Stimulated activated naive CD8-positive, alpha-beta T cell treated with anti-CD3 and anti-CD28 coated beads, Interleukin-15, amount 100 ng/mL, for 72 hours (primary cell): ENCODE measurements at regions not wholly inside any gene's neighbourhood (a gene's known extent, or its start where the extent isn't known, plus 50 kb on each side); places are given as distances from the start of the nearest gene placed in this dataset.
"Not testable (repeated sequence)": the region's sequence is repeated elsewhere in the genome, so short reads cannot be mapped to it uniquely, and the experiment has no call there.

Experiments
- ATAC-seq: fragments of 150-1000 bp; cut with Tn5 transposase; 2 replicates; pipeline ENCODE4 v1.10.0; 2021; ENCODE audit warnings: mild to moderate bottlenecking, moderate library complexity
- DNase-seq, 2 donors: peaks; one replicate each; pipeline ENCODE4 v3.0.0; 2021 to 2022
- H3K27ac Mint-ChIP-seq, 2 donors: one replicate each; pipeline ENCODE4 v1.8.0; 2022; ENCODE audit warnings: mild to moderate bottlenecking in 2 of 2, mixed read lengths in 2 of 2, moderate library complexity in 2 of 2
- H3K27me3 Mint-ChIP-seq: one replicate; pipeline ENCODE4 v1.8.0; 2022; ENCODE audit warnings: mixed read lengths
- H3K4me1 Mint-ChIP-seq: one replicate; pipeline ENCODE4 v1.8.0; 2022; ENCODE audit warnings: mild to moderate bottlenecking, mixed read lengths
- H3K4me3 Mint-ChIP-seq, 2 donors: one replicate each; pipeline ENCODE4 v1.8.0; 2022; ENCODE audit warnings: mild to moderate bottlenecking in 2 of 2, mixed read lengths in 2 of 2, moderate library complexity in 1 of 2
- H3K9me3 Mint-ChIP-seq, 2 donors: one replicate each; pipeline ENCODE4 v1.8.0; 2022; ENCODE audit warnings: mixed read lengths in 2 of 2

GRCh38 chr3:144816323-144816722, 844.7 kb downstream of the DIPK2A start:
- Mint-ChIP-seq H3K4me3 (no peak overlapping the region), H3K27me3 (no peaks in the 10 kb centered on the region), H3K4me1 (no peaks in the 10 kb centered on the region), H3K9me3 (no peaks in the 10 kb centered on the region), H3K27ac (no peak overlapping the region)
- ATAC-seq (no peak), DNase-seq (no peak)

DNA sequence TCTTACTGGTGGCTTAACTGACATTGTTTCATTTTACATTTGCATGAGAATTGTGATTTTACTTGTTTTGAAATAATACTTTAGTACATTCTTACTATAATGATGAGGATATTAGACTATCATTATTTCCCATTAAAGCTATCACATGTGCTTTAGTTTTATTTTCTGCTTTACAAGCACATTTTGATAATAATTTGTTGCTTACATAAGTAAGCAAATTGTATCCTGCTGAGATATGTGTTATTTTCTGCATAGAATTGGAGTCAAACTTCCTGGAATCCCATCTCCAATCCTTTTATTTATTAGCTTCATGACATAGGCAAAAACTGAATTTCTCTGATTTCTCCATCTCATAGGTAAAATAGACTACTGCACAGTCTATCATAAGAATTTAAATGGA, 847.4 kb downstream of the DIPK2A start:
- Mint-ChIP-seq H3K27me3 (no peaks in the 10 kb centered on the region), H3K27ac (no peak overlapping the region), H3K4me3 (no peak overlapping the region), H3K9me3 (no peaks in the 10 kb centered on the region), H3K4me1 (no peaks in the 10 kb centered on the region)
- ATAC-seq, result no peak
- no peak for DNase-seq

DNA sequence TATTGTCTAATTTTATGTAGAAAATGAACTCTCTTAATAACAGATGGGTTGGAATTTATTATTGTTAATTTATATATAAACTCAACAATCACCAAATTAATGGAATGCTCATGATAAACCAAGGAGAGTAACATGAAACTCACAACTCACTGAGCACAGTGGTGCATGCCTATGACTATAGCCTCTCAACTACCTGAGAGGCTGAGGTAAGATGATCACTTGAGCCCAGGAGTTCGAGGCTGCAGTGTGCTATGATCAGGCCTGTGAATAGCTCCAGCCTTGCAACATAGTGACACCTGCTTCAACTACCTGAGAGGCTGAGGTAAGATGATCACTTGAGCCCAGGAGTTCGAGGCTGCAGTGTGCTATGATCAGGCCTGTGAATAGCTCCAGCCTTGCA, 848.6 kb downstream of the DIPK2A start:
- ATAC-seq, H3K4me1 Mint-ChIP-seq: not testable (repeated sequence)

DNA sequence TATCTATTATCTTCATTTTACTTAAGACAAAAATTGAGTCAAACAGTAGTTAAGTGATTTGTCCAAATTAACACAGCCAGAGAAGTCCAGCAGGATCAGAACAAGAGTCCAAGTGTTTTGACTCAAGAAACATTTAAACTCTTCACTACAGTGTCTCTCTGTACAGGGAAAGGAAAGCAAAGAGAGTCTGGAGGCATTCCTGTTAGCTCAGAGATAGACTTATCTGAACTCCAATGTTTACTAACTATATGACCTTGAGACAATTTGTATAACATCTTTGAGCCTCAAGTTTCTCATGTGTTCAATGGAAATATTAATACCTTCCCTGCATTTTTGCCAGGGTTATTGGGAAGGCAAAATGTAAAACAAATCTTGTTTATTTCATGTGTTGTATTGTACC, 849.1 kb downstream of the DIPK2A start:
- ATAC-seq (no peak), DNase-seq (no peak)
- H3K9me3 Mint-ChIP-seq, result no peaks in the 10 kb centered on the region
- H3K4me3 Mint-ChIP-seq, result no peak overlapping the region
- no peak overlapping the region for H3K27ac Mint-ChIP-seq
- no peaks in the 10 kb centered on the region for H3K4me1 Mint-ChIP-seq
- H3K27me3 Mint-ChIP-seq, result no peaks in the 10 kb centered on the region

More for the DNA sequence above, 848.6 kb downstream of the DIPK2A start:
- H3K27ac Mint-ChIP-seq, H3K27me3 Mint-ChIP-seq, DNase-seq, H3K9me3 Mint-ChIP-seq, H3K4me3 Mint-ChIP-seq: not testable (repeated sequence)

DNA sequence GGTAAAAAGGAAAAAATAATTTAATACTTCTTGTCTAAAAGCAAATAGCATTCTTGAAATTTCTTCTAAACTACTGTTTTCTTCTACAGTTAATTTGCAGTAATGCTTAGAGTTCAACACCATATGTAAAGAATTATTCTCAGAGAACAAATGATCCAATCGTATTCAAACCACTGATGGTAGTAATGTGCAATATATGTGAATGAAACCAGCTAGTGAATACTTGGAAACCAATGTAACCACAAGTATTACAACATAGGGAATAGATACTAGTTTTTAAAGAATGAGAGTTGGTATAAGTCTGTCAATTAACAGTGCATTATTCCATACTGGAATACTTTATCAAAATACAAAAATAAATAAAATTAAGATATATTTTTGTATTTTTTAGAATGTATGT, 850.0 kb downstream of the DIPK2A start:
- DNase-seq (no peak), ATAC-seq (no peak)
- Mint-ChIP-seq H3K9me3 (no peaks in the 10 kb centered on the region), H3K27ac (no peak overlapping the region), H3K4me3 (no peak overlapping the region), H3K4me1 (no peaks in the 10 kb centered on the region), H3K27me3 (no peaks in the 10 kb centered on the region)

DNA sequence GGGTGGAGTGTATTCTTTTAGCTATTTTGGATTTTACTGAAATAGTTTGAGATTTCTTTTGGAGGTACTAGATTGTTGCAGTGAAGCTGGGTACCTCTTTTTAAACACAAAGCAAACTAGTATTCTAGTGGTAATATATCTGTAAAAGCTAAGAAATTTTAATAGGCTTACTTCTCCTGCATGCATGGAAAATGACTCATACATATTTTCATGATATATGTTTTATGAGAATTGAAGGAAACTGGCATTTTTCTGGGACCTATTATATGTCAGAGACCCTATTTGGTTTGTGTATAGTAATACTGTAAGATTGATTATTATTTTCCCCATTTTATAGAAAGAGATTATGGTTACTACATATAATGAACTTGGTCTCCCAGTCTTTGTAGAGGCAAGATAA, 851.0 kb downstream of the DIPK2A start:
- Mint-ChIP-seq H3K4me3 (no peak overlapping the region), H3K9me3 (no peaks in the 10 kb centered on the region), H3K27ac (no peak overlapping the region), H3K27me3 (no peaks in the 10 kb centered on the region), H3K4me1 (no peaks in the 10 kb centered on the region)
- ATAC-seq (no peak), DNase-seq (no peak)

DNA sequence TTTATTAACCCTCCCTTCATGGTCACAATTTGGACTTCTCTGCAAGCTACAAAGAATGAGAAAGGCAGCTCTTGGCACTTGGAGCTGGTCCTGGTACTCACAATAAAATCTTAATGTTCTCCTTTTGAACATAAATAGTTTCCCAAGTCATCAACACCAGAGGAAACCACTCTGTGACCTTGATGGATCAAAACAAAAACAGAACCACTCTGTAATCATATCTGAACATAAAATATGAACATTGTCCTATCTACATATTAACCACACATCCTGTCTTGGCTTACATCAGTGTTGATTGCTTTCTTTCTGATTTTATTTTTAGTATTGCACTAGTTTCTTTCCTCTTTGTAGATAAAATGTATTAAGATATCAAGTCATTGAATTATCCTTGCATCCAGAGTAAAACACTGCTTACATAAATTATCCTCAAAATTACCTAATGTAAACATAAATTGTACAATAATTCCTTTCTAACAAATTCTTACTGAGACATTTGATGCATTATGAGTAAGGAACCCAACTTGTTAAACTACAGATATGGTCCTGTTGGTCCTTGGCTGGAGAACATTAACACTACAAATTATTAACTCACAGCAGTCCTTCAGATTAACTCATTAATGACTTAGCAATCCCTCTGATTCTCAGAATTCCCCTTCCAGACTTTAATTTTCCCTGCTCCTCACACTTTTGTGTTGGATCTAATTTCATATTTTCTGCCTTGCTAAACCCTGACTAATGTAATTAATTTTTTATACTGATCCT, 860.5 kb downstream of the DIPK2A start:
- no peak for ATAC-seq
- no peaks in the 10 kb centered on the region for H3K27me3 Mint-ChIP-seq
- no peak overlapping the region for H3K4me3 Mint-ChIP-seq
- H3K4me1 Mint-ChIP-seq, result no peaks in the 10 kb centered on the region
- H3K27ac Mint-ChIP-seq, result no peak overlapping the region
- H3K9me3 Mint-ChIP-seq, result peaks cover 8 to 18% of the 10 kb centered on the region in 2 donors
- DNase-seq, result no peak

DNA sequence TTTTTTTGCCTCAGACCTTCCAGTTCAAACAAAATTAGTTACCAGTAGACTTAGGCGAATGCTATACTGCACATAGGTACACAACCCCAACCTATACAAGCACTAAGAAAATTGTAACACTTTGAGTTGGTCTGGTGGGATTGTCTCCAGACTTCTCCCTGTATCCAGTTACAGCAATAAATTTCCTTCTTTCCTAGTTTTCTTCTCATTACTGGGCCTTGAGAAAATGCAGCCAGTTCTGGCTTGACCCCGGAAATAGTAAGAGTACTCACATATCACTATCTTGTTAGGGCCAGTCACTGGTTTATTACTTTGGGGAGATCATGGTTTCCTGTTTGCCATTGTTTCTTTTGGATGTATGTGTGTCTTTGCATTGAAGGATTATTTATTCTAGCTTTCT, 868.4 kb downstream of the DIPK2A start:
- no peaks in the 10 kb centered on the region for H3K27me3 Mint-ChIP-seq
- no peak overlapping the region for H3K4me3 Mint-ChIP-seq
- ATAC-seq (no peak), DNase-seq (no peak)
- peaks cover 5 to 27% of the 10 kb centered on the region in 2 donors for H3K9me3 Mint-ChIP-seq
- H3K4me1 Mint-ChIP-seq, result no peaks in the 10 kb centered on the region
- H3K27ac Mint-ChIP-seq, result no peak overlapping the region

DNA sequence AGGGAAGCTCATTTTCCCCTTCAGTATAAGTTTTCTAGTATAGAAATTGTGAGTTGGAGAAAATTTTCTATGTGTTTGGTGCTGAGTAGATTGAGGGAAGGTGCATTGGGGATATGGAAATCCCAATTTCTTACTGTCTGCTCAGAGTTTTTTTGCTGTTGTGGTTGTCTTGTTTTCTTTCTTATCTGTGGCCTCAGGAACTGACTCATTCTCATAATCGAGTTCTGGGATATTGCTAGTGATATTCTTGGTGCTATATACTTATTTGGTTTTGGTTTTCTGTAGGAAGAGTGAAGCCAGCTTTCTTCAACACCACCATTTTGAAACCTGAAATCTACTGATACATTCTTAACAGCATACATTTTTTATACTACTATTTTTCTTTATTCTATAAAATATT, 869.2 kb downstream of the DIPK2A start:
- H3K4me1 Mint-ChIP-seq, result no peaks in the 10 kb centered on the region
- DNase-seq (no peak), ATAC-seq (no peak)
- peaks cover 5 to 18% of the 10 kb centered on the region in 2 donors for H3K9me3 Mint-ChIP-seq
- H3K27ac Mint-ChIP-seq, result no peak overlapping the region
- H3K4me3 Mint-ChIP-seq, result no peak overlapping the region
- H3K27me3 Mint-ChIP-seq, result no peaks in the 10 kb centered on the region

- no peaks in the 10 kb centered on the region for H3K27me3 Mint-ChIP-seq
- H3K4me3 Mint-ChIP-seq, result no peak overlapping the region
- H3K9me3 Mint-ChIP-seq, result peaks cover 5 to 17% of the 10 kb centered on the region in 2 donors
- DNase-seq, result no peak
- no peaks in the 10 kb centered on the region for H3K4me1 Mint-ChIP-seq
- no peak overlapping the region for H3K27ac Mint-ChIP-seq
- no peak for ATAC-seq
These were observed 871.5 kb downstream of the DIPK2A start for GRCh38 chr3:144843099-144843498.

DNA sequence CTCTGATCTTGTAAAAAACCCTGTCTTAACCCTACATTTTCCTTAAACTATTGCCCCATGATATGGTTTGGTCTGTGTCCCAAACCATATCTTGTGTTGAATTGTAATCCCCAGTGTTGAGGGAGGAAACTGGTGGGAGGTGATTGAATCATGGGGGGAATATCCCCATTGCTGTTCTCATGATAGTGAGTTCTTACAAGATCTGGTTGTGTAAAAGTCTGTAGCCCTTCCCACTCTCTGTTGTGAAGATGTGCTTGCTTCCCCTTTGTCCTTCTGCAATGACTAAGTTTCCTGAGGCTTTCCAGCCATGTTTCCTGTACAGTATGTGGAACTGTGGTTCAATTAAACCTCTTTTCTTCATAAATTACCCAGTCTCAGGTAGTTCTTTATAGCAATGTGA, 881.4 kb downstream of the DIPK2A start:
- DNase-seq, result no peak
- H3K9me3 Mint-ChIP-seq, result peaks cover 0 to 8% of the 10 kb centered on the region in 2 donors
- H3K27ac Mint-ChIP-seq, result no peak overlapping the region
- no peaks in the 10 kb centered on the region for H3K27me3 Mint-ChIP-seq
- ATAC-seq, result no peak
- H3K4me3 Mint-ChIP-seq, result no peak overlapping the region
- no peaks in the 10 kb centered on the region for H3K4me1 Mint-ChIP-seq

DNA sequence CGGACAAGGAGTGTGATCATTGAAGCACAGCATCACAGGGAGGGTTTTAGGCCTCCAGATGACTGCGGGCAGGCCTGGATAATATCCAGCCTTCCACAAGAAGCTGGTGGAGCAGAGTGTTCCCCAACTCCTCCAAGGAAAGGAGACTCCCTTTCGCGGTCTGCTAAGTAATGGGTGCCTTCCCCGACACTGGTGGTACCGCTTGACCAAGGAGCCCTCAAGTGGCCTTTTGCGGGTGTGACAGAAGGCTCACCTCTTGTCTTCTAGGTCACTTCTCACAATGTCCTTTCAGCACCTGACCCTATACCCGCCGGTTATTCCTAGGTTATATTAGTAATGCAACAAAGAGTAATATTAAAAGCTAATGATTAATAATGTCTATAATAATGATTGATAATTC, 882.4 kb downstream of the DIPK2A start:
- H3K27me3 Mint-ChIP-seq, DNase-seq, ATAC-seq, H3K27ac Mint-ChIP-seq, H3K4me3 Mint-ChIP-seq, H3K9me3 Mint-ChIP-seq, H3K4me1 Mint-ChIP-seq: not testable (repeated sequence)

- H3K4me1 Mint-ChIP-seq, result no peaks in the 10 kb centered on the region
- DNase-seq (no peak), ATAC-seq (no peak)
- no peak overlapping the region for H3K27ac Mint-ChIP-seq
- H3K27me3 Mint-ChIP-seq, result no peaks in the 10 kb centered on the region
- H3K9me3 Mint-ChIP-seq, result no peaks in the 10 kb centered on the region
- H3K4me3 Mint-ChIP-seq, result no peak overlapping the region
These were observed 887.5 kb downstream of the DIPK2A start for GRCh38 chr3:144859161-144859560.

- ATAC-seq, result no peak
- H3K9me3 Mint-ChIP-seq, result peaks cover 0 to 5% of the 10 kb centered on the region in 2 donors
- no peaks in the 10 kb centered on the region for H3K4me1 Mint-ChIP-seq
- H3K4me3 Mint-ChIP-seq, result no peak overlapping the region
- DNase-seq, result no peak
- no peak overlapping the region for H3K27ac Mint-ChIP-seq
- H3K27me3 Mint-ChIP-seq, result no peaks in the 10 kb centered on the region
These were observed 893.0 kb downstream of the DIPK2A start for GRCh38 chr3:144864646-144865045.

DNA sequence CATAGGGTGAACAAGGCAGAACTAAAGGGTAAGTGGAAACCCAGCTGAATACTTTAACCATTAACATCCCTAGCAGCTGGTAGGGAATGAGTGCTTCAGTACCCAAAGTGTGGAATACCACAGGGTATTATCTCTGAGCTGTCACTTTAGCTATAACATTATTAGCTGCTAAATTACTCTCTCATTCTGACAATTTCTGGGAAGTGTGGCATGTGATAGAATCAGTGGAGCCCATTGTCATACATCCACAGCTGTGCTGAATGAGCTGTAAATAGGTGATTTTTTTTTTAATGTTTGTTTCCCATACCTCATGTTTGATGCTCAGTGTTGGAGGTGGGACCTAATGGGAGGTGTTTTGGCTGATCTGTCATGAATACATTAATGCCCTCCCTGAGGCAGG, 894.3 kb downstream of the DIPK2A start:
- H3K4me1 Mint-ChIP-seq, result no peaks in the 10 kb centered on the region
- DNase-seq, result no peak
- no peak for ATAC-seq
- H3K4me3 Mint-ChIP-seq, result no peak overlapping the region
- H3K27ac Mint-ChIP-seq, result no peak overlapping the region
- H3K27me3 Mint-ChIP-seq, result no peaks in the 10 kb centered on the region
- H3K9me3 Mint-ChIP-seq, result peaks cover 0 to 11% of the 10 kb centered on the region in 2 donors

- Mint-ChIP-seq H3K27me3 (no peaks in the 10 kb centered on the region), H3K4me3 (no peak overlapping the region), H3K4me1 (no peaks in the 10 kb centered on the region), H3K27ac (no peak overlapping the region), H3K9me3 (peaks cover 0 to 11% of the 10 kb centered on the region in 2 donors)
- DNase-seq (no peak), ATAC-seq (no peak)
These were observed 894.9 kb downstream of the DIPK2A start for GRCh38 chr3:144866476-144866875.

DNA sequence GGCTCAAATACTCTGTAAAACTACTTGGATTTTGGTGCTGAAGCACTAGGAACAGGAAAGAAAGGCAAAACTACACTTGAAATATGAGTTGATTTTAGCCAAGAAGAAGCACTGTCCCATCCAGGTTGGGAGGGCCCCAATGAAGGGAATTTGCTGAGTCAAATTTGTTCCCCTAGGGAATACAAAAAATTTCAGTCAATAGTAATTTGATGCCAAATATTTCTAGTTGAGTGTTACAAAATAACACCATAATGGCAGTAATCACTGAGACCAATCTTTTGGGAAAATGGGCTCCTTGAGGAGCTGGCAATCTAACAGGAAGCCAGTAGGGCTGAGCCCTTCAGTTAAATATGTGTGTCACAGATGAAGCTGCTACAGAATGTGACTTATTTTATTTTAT, 896.9 kb downstream of the DIPK2A start:
- H3K27me3 Mint-ChIP-seq, result no peaks in the 10 kb centered on the region
- DNase-seq, result no peak
- no peak overlapping the region for H3K27ac Mint-ChIP-seq
- H3K9me3 Mint-ChIP-seq, result peaks cover 0 to 11% of the 10 kb centered on the region in 2 donors
- H3K4me3 Mint-ChIP-seq, result no peak overlapping the region
- no peak for ATAC-seq
- H3K4me1 Mint-ChIP-seq, result no peaks in the 10 kb centered on the region
